HepG2 (cell line): ENCODE measurements at regions not wholly inside any gene's neighbourhood (a gene's known extent, or its start where the extent isn't known, plus 50 kb on each side); places are given as distances from the start of the nearest gene placed in this dataset.
A peak's percentile ranks its signal among the peaks of the same experiment; 100 is the strongest.

ENCODE experiments used
- ATAC-seq: fragments of 200-7000 bp; cut with Tn5 transposase; 3 replicates; pipeline ENCODE4 v1.9.1; 2020; ENCODE audit warnings: mild to moderate bottlenecking, moderate library complexity
- BruUV-seq: library from RNA; stranded (reverse); fragments of 400-500 nt; replicated peaks from 2 replicates; lab custom pipeline; 2021; lab: Mats Ljungman, UMichigan
- CTCF ChIA-PET: fragments of 300-600 bp; formaldehyde crosslinking; extraction: SDS; loops from one replicate; lab custom pipeline; 2021; ENCODE audit warnings: low total read pairs, inconsistent platforms, low intra/inter-chr PET ratio; lab: Yijun Ruan, JAX
- POLR2A ChIA-PET: fragments of 350-600 bp; sonication (Branson Sonifier 250); formaldehyde crosslinking; loops from one replicate; lab custom pipeline; 2020; ENCODE audit warnings: antibody characterized with exemption, inconsistent platforms; lab: Yijun Ruan, JAX
- DNase-seq: peaks from one replicate; pipeline ENCODE4 v3.0.0-alpha.2; 2015; ENCODE audit warnings: low spot score
- FAIRE-seq: peaks from 3 replicates; lab custom pipeline; 2011; peaks lifted over from hg19 to GRCh38; lab: Jason Lieb, UNC
- H2AFZ ChIP-seq: one replicate; pipeline ENCODE4 v1.6.1; 2011; ENCODE audit warnings: low read length, inconsistent platforms
- H3K27ac ChIP-seq: fragments of 300-600 bp; 3 replicates; pipeline ENCODE4 v1.8.0; 2011; ENCODE audit warnings: mixed run types, mild to moderate bottlenecking, mixed read lengths, low read length, inconsistent platforms; ENCODE audit not compliant: insufficient read depth; ENCODE audit errors: extremely low read length
- H3K27me3 ChIP-seq, 2 experiments: fragments of 200-600 bp in 1 of 2; 2 replicates in 1 of 2; 3 replicates in 1 of 2; pipeline versions ENCODE4 v1.6.0 to v1.8.0; 2011; ENCODE audit warnings: low read length in 2 of 2, mild to moderate bottlenecking in 2 of 2, moderate library complexity in 2 of 2, inconsistent platforms in 1 of 2; ENCODE audit not compliant: insufficient read depth in 2 of 2, control insufficient read depth in 1 of 2
- H3K36me3 ChIP-seq, 2 experiments: fragments of 200-600 bp in 1 of 2; replicated peaks in 1 of 2; 2 replicates in 1 of 2; 3 replicates in 1 of 2; pipeline versions ENCODE4 v1.5.1 to v1.8.0; 2011; ENCODE audit warnings: low read length in 2 of 2, inconsistent platforms in 1 of 2; ENCODE audit not compliant: insufficient read depth in 2 of 2, control insufficient read depth in 1 of 2
- H3K4me1 ChIP-seq: 2 replicates; pipeline ENCODE4 v1.5.1; 2012; ENCODE audit warnings: low read length, inconsistent platforms; ENCODE audit not compliant: insufficient read depth
- H3K4me2 ChIP-seq: 2 replicates; pipeline ENCODE4 v1.6.0; 2011; ENCODE audit warnings: low read depth, low read length, inconsistent platforms
- H3K4me3 ChIP-seq, 3 experiments: fragments of 200-600 bp in 1 of 3; sonication (generic), shearing (Covaris generic) in 1 of 3; replicated peaks in 1 of 3; 2 replicates each; pipeline ENCODE4 v1.5.1; 2011 to 2016; ENCODE audit warnings: low read length in 3 of 3, inconsistent platforms in 2 of 3, low read depth in 2 of 3, mild to moderate bottlenecking in 2 of 3, control low read depth in 1 of 3, mixed read lengths in 1 of 3; ENCODE audit not compliant: insufficient read depth in 1 of 3
- H3K79me2 ChIP-seq: one replicate; pipeline ENCODE4 v1.6.1; 2011; ENCODE audit warnings: low read length, inconsistent platforms; ENCODE audit not compliant: insufficient read depth
- H3K9ac ChIP-seq: 2 replicates; pipeline ENCODE4 v1.6.0; 2011; ENCODE audit warnings: mild to moderate bottlenecking, low read depth, low read length, inconsistent platforms; ENCODE audit not compliant: insufficient read depth
- H3K9me3 ChIP-seq: 2 replicates; pipeline ENCODE4 v1.5.1; 2012; ENCODE audit warnings: mild to moderate bottlenecking, low read length
- H4K20me1 ChIP-seq: 2 replicates; pipeline ENCODE4 v1.6.0; 2011; ENCODE audit warnings: inconsistent platforms, mild to moderate bottlenecking, low read length, moderate library complexity; ENCODE audit not compliant: insufficient read depth
- AHR ChIP-seq: IDR thresholded peaks from 2 replicates; pipeline ENCODE4 v1.6.1; 2018; ENCODE audit warnings: missing genetic modification reagents, missing compliant biosample characterization
- KDM1A ChIP-seq: IDR thresholded peaks from 2 replicates; pipeline ENCODE4 v1.6.1; 2016; ENCODE audit warnings: missing compliant biosample characterization
- MAFF ChIP-seq: IDR thresholded peaks from 2 replicates; pipeline ENCODE4 v1.6.1; 2011; ENCODE audit warnings: low read depth, low read length, improper control_type of control experiment
- MAFK ChIP-seq, 2 experiments: IDR thresholded peaks in 1 of 2; conservative IDR thresholded peaks in 1 of 2; 2 replicates each; pipeline ENCODE4 v1.6.1; 2011; ENCODE audit warnings: improper control_type of control experiment in 2 of 2, low read length in 2 of 2
- NFE2L2 ChIP-seq: fragments of 150-350 bp; IDR thresholded peaks from 2 replicates; pipeline ENCODE4 v1.6.1; 2014; ENCODE audit warnings: low read length
- RFX5 ChIP-seq: IDR thresholded peaks from 2 replicates; pipeline ENCODE4 v1.6.1; 2011; ENCODE audit warnings: low read depth, low read length, improper control_type of control experiment
- SAFB2 ChIP-seq: sonication (generic); formaldehyde crosslinking; IDR thresholded peaks from 2 replicates; pipeline ENCODE4 v1.5.1; 2020; ENCODE audit warnings: missing genetic modification reagents, low read depth, mild to moderate bottlenecking, borderline replicate concordance
- SMAD9 ChIP-seq: sonication (generic); formaldehyde crosslinking; IDR thresholded peaks from 2 replicates; pipeline ENCODE4 v1.5.1; 2020; ENCODE audit warnings: mild to moderate bottlenecking, missing genetic modification reagents
- ZBTB37 ChIP-seq: sonication (generic); formaldehyde crosslinking; IDR thresholded peaks from 2 replicates; pipeline ENCODE4 v1.4.0; 2020; ENCODE audit warnings: mild to moderate bottlenecking, missing genetic modification reagents
- ZFP82 ChIP-seq: sonication (generic); formaldehyde crosslinking; IDR thresholded peaks from 2 replicates; pipeline ENCODE4 v1.5.1; 2020; ENCODE audit warnings: mild to moderate bottlenecking, missing genetic modification reagents, borderline replicate concordance
- ZNF34 ChIP-seq: sonication (generic); formaldehyde crosslinking; IDR thresholded peaks from 2 replicates; pipeline ENCODE4 v1.4.0; 2020; ENCODE audit warnings: mild to moderate bottlenecking, missing genetic modification reagents, borderline replicate concordance
- ZNF644 ChIP-seq: IDR thresholded peaks from 2 replicates; pipeline ENCODE4 v1.6.1; 2016; ENCODE audit warnings: low read depth
- WGBS: methylation state at CpG from one replicate; pipeline ENCODE4 v1.1.6; 2017; ENCODE audit warnings: low lambda C conversion rate; 5-methylcytosine and 5-hydroxymethylcytosine counted together
- in situ Hi-C: cut with HindIII; loops from 2 replicates; pipeline ENCODE4 v1.10.0; 2017; ENCODE audit warnings: low pct_unique_long_range_greater_than_20kb; ENCODE audit not compliant: extremely low pct_ligation_motif_present
- intact Hi-C: fragments of 100-400 bp; cut with micrococcal nuclease; formaldehyde crosslinking; loops from one replicate; pipeline ENCODE4 v1.10.0; 2022; ENCODE audit not compliant: unreplicated experiment
- TF ChIP-seq, protein P1 (sequence below): IDR thresholded peaks from 2 replicates; pipeline ENCODE4 v1.6.1; 2016
- TF ChIP-seq, protein P2 (sequence below): sonication (generic); formaldehyde crosslinking; IDR thresholded peaks from 2 replicates; pipeline ENCODE4 v1.8.1; 2023; ENCODE audit warnings: missing genetic modification reagents, inconsistent platforms, borderline replicate concordance

DNA sequence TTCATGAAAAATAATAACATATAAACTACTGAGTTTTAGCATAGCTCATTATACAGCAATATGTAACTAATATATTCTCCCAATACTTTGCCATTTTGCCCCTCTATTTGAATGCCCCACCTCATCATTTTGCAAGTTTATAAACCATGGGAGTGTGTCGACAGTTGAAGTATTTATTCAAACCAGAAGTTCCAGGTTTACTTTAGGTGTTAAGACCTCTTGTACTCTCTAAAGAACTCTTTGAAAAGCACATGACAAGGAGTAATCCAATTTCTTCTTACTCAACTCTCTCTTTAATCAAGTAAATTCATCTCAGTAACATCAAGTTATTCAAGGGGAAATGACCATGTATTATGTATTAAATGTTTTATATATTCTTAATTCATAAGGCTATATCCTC, 240.7 kb downstream of the COX18 start:
- no peak for ATAC-seq
- Histone ChIP-seq H3K4me1 (no peaks in the 10 kb centered on the region), H3K4me2 (no peak overlapping the region), H3K9ac (no peak overlapping the region), H3K9me3 (no peaks in the 10 kb centered on the region), H3K4me3 (no peak overlapping the region), H3K27ac (no peak overlapping the region), H3K27me3 (no peaks in the 10 kb centered on the region), H4K20me1 (no peaks in the 10 kb centered on the region), H2AFZ (no peak overlapping the region), H3K79me2 (no peaks in the 10 kb centered on the region), H3K36me3 (no peaks in the 10 kb centered on the region)
- FAIRE-seq: no peak
- DNase-seq: no peak
- ChIA-PET POLR2A (no interaction called here), CTCF (no interaction called here)
- TF ChIP-seq ZNF34 (CRISPR knock-in tag): no peak
- TF ChIP-seq KDM1A (CRISPR knock-in tag): no peak
- no peak for TF ChIP-seq SAFB2 (CRISPR knock-in tag)
- TF ChIP-seq ZNF644: no peak
- TF ChIP-seq, protein P1, sequence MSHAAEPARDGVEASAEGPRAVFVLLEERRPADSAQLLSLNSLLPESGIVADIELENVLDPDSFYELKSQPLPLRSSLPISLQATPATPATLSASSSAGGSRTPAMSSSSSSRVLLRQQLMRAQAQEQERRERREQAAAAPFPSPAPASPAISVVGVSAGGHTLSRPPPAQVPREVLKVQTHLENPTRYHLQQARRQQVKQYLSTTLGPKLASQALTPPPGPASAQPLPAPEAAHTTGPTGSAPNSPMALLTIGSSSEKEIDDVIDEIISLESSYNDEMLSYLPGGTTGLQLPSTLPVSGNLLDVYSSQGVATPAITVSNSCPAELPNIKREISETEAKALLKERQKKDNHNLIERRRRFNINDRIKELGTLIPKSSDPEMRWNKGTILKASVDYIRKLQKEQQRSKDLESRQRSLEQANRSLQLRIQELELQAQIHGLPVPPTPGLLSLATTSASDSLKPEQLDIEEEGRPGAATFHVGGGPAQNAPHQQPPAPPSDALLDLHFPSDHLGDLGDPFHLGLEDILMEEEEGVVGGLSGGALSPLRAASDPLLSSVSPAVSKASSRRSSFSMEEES: no peak
- TF ChIP-seq ZFP82: no peak
- intact Hi-C loops: no loop called here
- 0% methylated on average over 1 of the region's 1 CpG for WGBS
- no TSS peak for BruUV-seq
- in situ Hi-C loops: no loop called here

DNA sequence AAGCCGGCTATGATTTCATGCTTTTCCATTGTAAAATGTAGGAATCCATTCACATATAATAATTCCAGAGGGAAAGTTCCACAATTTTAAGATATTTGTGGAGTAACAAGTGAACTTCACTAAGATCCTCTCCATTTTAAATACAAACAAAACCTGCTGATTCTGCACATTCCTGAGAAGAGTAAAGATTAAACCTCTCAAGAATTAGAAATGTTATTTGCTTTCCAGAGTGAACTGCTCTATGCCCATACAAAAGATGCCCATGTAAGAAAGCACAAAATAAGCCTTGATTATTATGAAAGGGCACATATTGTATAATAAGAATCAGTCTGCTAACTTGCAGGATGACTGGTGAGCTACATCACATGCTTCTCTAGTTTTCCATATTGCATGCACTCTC, 241.5 kb downstream of the COX18 start:
- Histone ChIP-seq H3K9me3 (no peaks in the 10 kb centered on the region), H3K4me2 (no peak overlapping the region), H4K20me1 (no peaks in the 10 kb centered on the region), H3K36me3 (no peaks in the 10 kb centered on the region), H3K79me2 (no peaks in the 10 kb centered on the region), H3K27me3 (no peaks in the 10 kb centered on the region), H3K4me3 (no peak overlapping the region), H2AFZ (no peak overlapping the region), H3K9ac (no peak overlapping the region), H3K27ac (no peak overlapping the region), H3K4me1 (no peaks in the 10 kb centered on the region)
- no TSS peak for BruUV-seq
- ChIA-PET CTCF (no interaction called here), POLR2A (no interaction called here)
- in situ Hi-C loops: no loop called here
- TF ChIP-seq ZBTB37 (CRISPR knock-in tag) (no peak), MAFK (conservative IDR thresholded peaks at IDR 0.05 in 1 of 2, IDR thresholded peaks at IDR 0.05 in 1 of 2; ENCODE audit: low read length in 2 of 2) (peak; percentile 76 to 82), NFE2L2 (no peak), RFX5 (no peak), MAFF (peak; percentile 52; the same call in 1 of the 2 replicates), SMAD9 (CRISPR knock-in tag) (no peak), AHR (no peak)
- TF ChIP-seq, protein P2, sequence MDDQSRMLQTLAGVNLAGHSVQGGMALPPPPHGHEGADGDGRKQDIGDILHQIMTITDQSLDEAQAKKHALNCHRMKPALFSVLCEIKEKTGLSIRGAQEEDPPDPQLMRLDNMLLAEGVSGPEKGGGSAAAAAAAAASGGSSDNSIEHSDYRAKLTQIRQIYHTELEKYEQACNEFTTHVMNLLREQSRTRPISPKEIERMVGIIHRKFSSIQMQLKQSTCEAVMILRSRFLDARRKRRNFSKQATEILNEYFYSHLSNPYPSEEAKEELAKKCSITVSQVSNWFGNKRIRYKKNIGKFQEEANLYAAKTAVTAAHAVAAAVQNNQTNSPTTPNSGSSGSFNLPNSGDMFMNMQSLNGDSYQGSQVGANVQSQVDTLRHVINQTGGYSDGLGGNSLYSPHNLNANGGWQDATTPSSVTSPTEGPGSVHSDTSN (CRISPR knock-in tag): no peak
- intact Hi-C loops: no loop called here
- no peak for DNase-seq
- no peak for FAIRE-seq
- WGBS: 0% methylated on average over 1 of the region's 1 CpG
- ATAC-seq: no peak
